Fibroblast of lung (primary cell): ENCODE measurements at regions not wholly inside any gene's neighbourhood (a gene's known extent, or its start where the extent isn't known, plus 50 kb on each side); places are given as distances from the start of the nearest gene placed in this dataset.

Experiments used
- EZH2 ChIP-seq: IDR thresholded peaks from 2 replicates; pipeline ENCODE4 v1.5.1; 2012; ENCODE audit warnings: low read length, control low read depth, mild to moderate bottlenecking; ENCODE audit errors: missing control alignments
- TF ChIP-seq, protein P1 (sequence below), 2 donors: IDR thresholded peaks in 1 of 2; conservative IDR thresholded peaks in 1 of 2; 1 replicate in 1 of 2; 2 replicates in 1 of 2; pipeline ENCODE4 v1.5.1; 2011 to 2012; ENCODE audit warnings: low read length in 2 of 2, control low read depth in 1 of 2, inconsistent platforms in 1 of 2, low read depth in 1 of 2, mild to moderate bottlenecking in 1 of 2

DNA sequence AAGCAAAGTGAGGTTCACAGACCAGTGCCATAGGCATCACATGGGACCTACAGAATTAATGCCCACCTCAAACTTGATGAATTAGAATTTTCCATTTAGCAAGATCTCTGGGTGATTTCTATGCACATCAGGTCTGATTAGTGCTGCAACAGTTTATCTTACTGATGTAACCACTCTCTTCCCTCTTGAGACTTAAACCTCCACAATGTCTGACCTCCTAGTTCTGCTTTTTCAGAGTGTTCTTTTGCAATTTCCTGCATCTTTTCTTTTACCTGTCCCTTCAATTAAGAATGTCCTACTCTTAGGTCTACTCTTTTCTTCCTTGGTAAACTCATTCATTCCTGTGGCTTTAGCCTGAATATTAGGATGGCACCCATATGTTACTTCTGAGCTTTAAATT lies 615.3 kb downstream of the TFAP2A start:
- no peak for TF ChIP-seq EZH2
- TF ChIP-seq, protein P1, sequence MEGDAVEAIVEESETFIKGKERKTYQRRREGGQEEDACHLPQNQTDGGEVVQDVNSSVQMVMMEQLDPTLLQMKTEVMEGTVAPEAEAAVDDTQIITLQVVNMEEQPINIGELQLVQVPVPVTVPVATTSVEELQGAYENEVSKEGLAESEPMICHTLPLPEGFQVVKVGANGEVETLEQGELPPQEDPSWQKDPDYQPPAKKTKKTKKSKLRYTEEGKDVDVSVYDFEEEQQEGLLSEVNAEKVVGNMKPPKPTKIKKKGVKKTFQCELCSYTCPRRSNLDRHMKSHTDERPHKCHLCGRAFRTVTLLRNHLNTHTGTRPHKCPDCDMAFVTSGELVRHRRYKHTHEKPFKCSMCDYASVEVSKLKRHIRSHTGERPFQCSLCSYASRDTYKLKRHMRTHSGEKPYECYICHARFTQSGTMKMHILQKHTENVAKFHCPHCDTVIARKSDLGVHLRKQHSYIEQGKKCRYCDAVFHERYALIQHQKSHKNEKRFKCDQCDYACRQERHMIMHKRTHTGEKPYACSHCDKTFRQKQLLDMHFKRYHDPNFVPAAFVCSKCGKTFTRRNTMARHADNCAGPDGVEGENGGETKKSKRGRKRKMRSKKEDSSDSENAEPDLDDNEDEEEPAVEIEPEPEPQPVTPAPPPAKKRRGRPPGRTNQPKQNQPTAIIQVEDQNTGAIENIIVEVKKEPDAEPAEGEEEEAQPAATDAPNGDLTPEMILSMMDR (conservative IDR thresholded peaks at IDR 0.05 in 1 of 2, IDR thresholded peaks at IDR 0.05 in 1 of 2; ENCODE audit: low read depth in 1 of 2, low read length in 2 of 2) = no peak
